Fibroblast of lung (primary cell): ENCODE measurements at regions not wholly inside any gene's neighbourhood (a gene's known extent, or its start where the extent isn't known, plus 50 kb on each side); places are given as distances from the start of the nearest gene placed in this dataset.

ENCODE experiments used
- CTCF ChIP-seq, 2 donors: IDR thresholded peaks in 1 of 2; conservative IDR thresholded peaks in 1 of 2; 1 replicate in 1 of 2; 2 replicates in 1 of 2; pipeline ENCODE4 v1.5.1; 2011 to 2012; ENCODE audit warnings: low read length in 2 of 2, control low read depth in 1 of 2, inconsistent platforms in 1 of 2, low read depth in 1 of 2, mild to moderate bottlenecking in 1 of 2
- EZH2 ChIP-seq: IDR thresholded peaks from 2 replicates; pipeline ENCODE4 v1.5.1; 2012; ENCODE audit warnings: low read length, control low read depth, mild to moderate bottlenecking; ENCODE audit errors: missing control alignments

DNA sequence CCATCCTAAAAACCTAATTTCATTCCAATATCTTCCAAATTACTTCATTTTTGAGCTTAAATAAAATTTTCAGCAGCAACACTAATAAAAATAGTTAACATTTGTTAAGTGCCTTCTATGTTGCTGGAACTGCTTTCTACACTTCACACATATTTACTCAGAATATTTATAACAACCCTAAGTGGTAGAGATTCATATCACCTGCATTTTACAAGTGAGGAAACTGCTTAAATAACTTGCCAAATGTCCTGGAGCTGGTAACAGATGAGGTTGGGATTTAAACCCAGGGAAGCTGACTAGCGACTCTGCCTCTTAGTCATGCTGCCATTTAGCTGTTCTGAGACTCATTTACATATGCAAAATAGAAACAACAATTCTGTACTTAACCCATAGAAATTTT is 86.1 kb upstream of the PBX1 start:
- TF ChIP-seq CTCF (conservative IDR thresholded peaks at IDR 0.05 in 1 of 2, IDR thresholded peaks at IDR 0.05 in 1 of 2; ENCODE audit: low read depth in 1 of 2, low read length in 2 of 2) = no peak
- no peak for TF ChIP-seq EZH2
